H1 (cell line): ENCODE measurements at regions not wholly inside any gene's neighbourhood (a gene's known extent, or its start where the extent isn't known, plus 50 kb on each side); places are given as distances from the start of the nearest gene placed in this dataset.

Experiments used
- CTCF ChIA-PET: fragments of 300-600 bp; sonication (Branson Sonifier 250); formaldehyde crosslinking; loops from one replicate; lab custom pipeline; 2021; ENCODE audit not compliant: partially characterized antibody; lab: Charles Lee
- POLR2A ChIA-PET: fragments of 300-600 bp; sonication (Branson Sonifier 250); formaldehyde crosslinking; loops from one replicate; lab custom pipeline; 2021; ENCODE audit warnings: inconsistent platforms; ENCODE audit not compliant: partially characterized antibody; lab: Charles Lee
- DNase-seq, 2 experiments: peaks; one replicate each; pipeline versions ENCODE4 v3.0.0 to v3.0.0-alpha.2; 2010 to 2022; ENCODE audit warnings: low spot score in 2 of 2, low read depth in 1 of 2, mixed read lengths in 1 of 2
- FAIRE-seq: peaks from 2 replicates; lab custom pipeline; 2011; peaks lifted over from hg19 to GRCh38; lab: Jason Lieb, UNC
- H2AFZ ChIP-seq: 2 replicates; pipeline ENCODE4 v1.8.1; 2012; ENCODE audit warnings: low read length, inconsistent platforms
- H2AK5ac ChIP-seq: 2 replicates; pipeline ENCODE4 v1.6.1; 2013; ENCODE audit warnings: low read depth, low read length
- H2BK120ac ChIP-seq: replicated peaks from 2 replicates; pipeline ENCODE3; 2013; ENCODE audit warnings: low read depth, low read length, inconsistent platforms
- H2BK12ac ChIP-seq: 2 replicates; pipeline ENCODE4 v1.6.1; 2013; ENCODE audit warnings: low read depth, low read length
- H2BK15ac ChIP-seq: 2 replicates; pipeline ENCODE4 v1.6.1; 2013; ENCODE audit warnings: low read length
- H2BK20ac ChIP-seq: 2 replicates; pipeline ENCODE4 v1.6.1; 2013; ENCODE audit warnings: low read length
- H2BK5ac ChIP-seq: 2 replicates; pipeline ENCODE4 v1.6.1; 2013; ENCODE audit warnings: low read depth, low read length
- H3K14ac ChIP-seq: 2 replicates; pipeline ENCODE4 v1.6.1; 2013; ENCODE audit warnings: inconsistent platforms; ENCODE audit not compliant: insufficient read length
- H3K18ac ChIP-seq: 2 replicates; pipeline ENCODE4 v1.6.1; 2013; ENCODE audit warnings: low read length; ENCODE audit errors: extremely low read depth
- H3K23ac ChIP-seq: 2 replicates; pipeline ENCODE4 v1.6.1; 2013; ENCODE audit warnings: inconsistent platforms; ENCODE audit not compliant: insufficient read length
- H3K23me2 ChIP-seq: 2 replicates; pipeline ENCODE4 v1.6.1; 2013; ENCODE audit warnings: low read depth, low read length
- H3K27ac ChIP-seq: 2 replicates; pipeline ENCODE4 v1.6.1; 2011; ENCODE audit warnings: low read depth, low read length, inconsistent platforms
- H3K27me3 ChIP-seq, 4 experiments: replicated peaks in 1 of 4; 1 replicate in 1 of 4; 2 replicates in 3 of 4; pipeline versions ENCODE4 v1.6.1 to v1.8.1; 2011 to 2013; ENCODE audit warnings: low read length in 3 of 4, mild to moderate bottlenecking in 3 of 4, inconsistent platforms in 2 of 4, mixed read lengths in 2 of 4, moderate library complexity in 1 of 4; ENCODE audit not compliant: control insufficient read depth in 3 of 4, insufficient read depth in 3 of 4; ENCODE audit errors: extremely low read depth in 1 of 4
- H3K36me3 ChIP-seq, 4 experiments: 2 replicates each; pipeline versions ENCODE4 v1.6.1 to v1.8.1; 2011 to 2013; ENCODE audit warnings: mild to moderate bottlenecking in 4 of 4, low read length in 3 of 4, moderate library complexity in 2 of 4, control low read depth in 1 of 4, inconsistent platforms in 1 of 4; ENCODE audit not compliant: insufficient read depth in 4 of 4, control insufficient read depth in 2 of 4
- H3K4ac ChIP-seq: replicated peaks from 2 replicates; pipeline ENCODE3; 2013; ENCODE audit warnings: low read length, low read depth, mixed read lengths, inconsistent platforms; ENCODE audit not compliant: insufficient read length
- H3K4me1 ChIP-seq, 4 experiments: replicated peaks in 1 of 4; 1 replicate in 1 of 4; 2 replicates in 3 of 4; pipeline versions ENCODE4 v1.6.1 to v1.8.1; 2011 to 2013; ENCODE audit warnings: low read length in 3 of 4, inconsistent platforms in 2 of 4, mixed read lengths in 1 of 4; ENCODE audit not compliant: insufficient read depth in 4 of 4, control insufficient read depth in 3 of 4
- H3K4me2 ChIP-seq, 2 experiments: 2 replicates each; pipeline versions ENCODE4 v1.6.1 to v1.8.1; 2011 to 2013; ENCODE audit warnings: low read depth in 2 of 2, low read length in 2 of 2, control low read depth in 1 of 2, inconsistent platforms in 1 of 2, mild to moderate bottlenecking in 1 of 2; ENCODE audit not compliant: insufficient read depth in 1 of 2
- H3K4me3 ChIP-seq, 4 experiments: fragments of 200-600, 300-600 bp in 1 of 4; sonication (generic), shearing (Covaris generic), sonication (Bioruptor Twin) in 1 of 4; 2 replicates each; pipeline versions ENCODE4 v1.5.1 to v1.8.1; 2011 to 2016; ENCODE audit warnings: low read length in 4 of 4, low read depth in 3 of 4, control low read depth in 2 of 4, inconsistent platforms in 2 of 4, mild to moderate bottlenecking in 2 of 4, mixed read lengths in 1 of 4, moderate library complexity in 1 of 4; ENCODE audit not compliant: insufficient read depth in 2 of 4; ENCODE audit errors: extremely low read depth in 1 of 4
- H3K56ac ChIP-seq: replicated peaks from 2 replicates; pipeline ENCODE3; 2013; ENCODE audit warnings: low read depth, mild to moderate bottlenecking, mixed read lengths, low read length, inconsistent platforms; ENCODE audit not compliant: insufficient read length
- H3K79me1 ChIP-seq: 2 replicates; pipeline ENCODE4 v1.6.1; 2013; ENCODE audit warnings: low read depth, low read length, control low read depth
- H3K79me2 ChIP-seq, 2 experiments: 2 replicates each; pipeline versions ENCODE4 v1.6.1 to v1.8.1; 2012 to 2013; ENCODE audit warnings: low read length in 2 of 2, mild to moderate bottlenecking in 2 of 2, inconsistent platforms in 1 of 2; ENCODE audit not compliant: insufficient read depth in 2 of 2, control insufficient read depth in 1 of 2
- H3K9ac ChIP-seq, 4 experiments: replicated peaks in 1 of 4; 1 replicate in 1 of 4; 2 replicates in 3 of 4; pipeline versions ENCODE4 v1.6.1 to v1.8.1; 2011 to 2013; ENCODE audit warnings: low read depth in 3 of 4, low read length in 3 of 4, control low read depth in 2 of 4, mild to moderate bottlenecking in 2 of 4, moderate library complexity in 2 of 4, inconsistent platforms in 1 of 4; ENCODE audit errors: extremely low read depth in 1 of 4
- H3K9me3 ChIP-seq, 2 experiments: 2 replicates each; pipeline versions ENCODE4 v1.6.1 to v1.8.1; 2012 to 2013; ENCODE audit warnings: mild to moderate bottlenecking in 2 of 2, moderate library complexity in 2 of 2, control low read depth in 1 of 2, inconsistent platforms in 1 of 2, low read depth in 1 of 2, low read length in 1 of 2, mixed read lengths in 1 of 2; ENCODE audit not compliant: insufficient read depth in 2 of 2
- H4K20me1 ChIP-seq, 2 experiments: replicated peaks in 1 of 2; 2 replicates each; pipeline versions ENCODE3 to v1.8.1; 2011 to 2013; ENCODE audit warnings: inconsistent platforms in 2 of 2, low read length in 2 of 2, mild to moderate bottlenecking in 1 of 2; ENCODE audit not compliant: insufficient read depth in 2 of 2, control insufficient read depth in 1 of 2
- H4K5ac ChIP-seq: 2 replicates; pipeline ENCODE4 v1.6.1; 2013; ENCODE audit warnings: low read length, low read depth, mixed read lengths, inconsistent platforms; ENCODE audit not compliant: insufficient read length
- H4K8ac ChIP-seq: 2 replicates; pipeline ENCODE4 v1.8.0; 2013; ENCODE audit warnings: mild to moderate bottlenecking, moderate library complexity, low read length, inconsistent platforms; ENCODE audit not compliant: insufficient read depth; ENCODE audit errors: extremely low read depth
- H4K91ac ChIP-seq: replicated peaks from 2 replicates; pipeline ENCODE3; 2013; ENCODE audit warnings: low read length, mixed read lengths, inconsistent platforms; ENCODE audit not compliant: insufficient read length
- BACH1 ChIP-seq: IDR thresholded peaks from 2 replicates; pipeline ENCODE4 v1.6.1; 2012; ENCODE audit warnings: low read length, improper control_type of control experiment
- EP300 ChIP-seq, 2 experiments: IDR thresholded peaks; 1 replicate in 1 of 2; 2 replicates in 1 of 2; pipeline ENCODE4 v1.6.1; 2011 to 2012; ENCODE audit warnings: low read depth in 2 of 2, low read length in 2 of 2, mild to moderate bottlenecking in 2 of 2, borderline replicate concordance in 1 of 2, inconsistent platforms in 1 of 2, moderate library complexity in 1 of 2
- GABPA ChIP-seq: IDR thresholded peaks from 2 replicates; pipeline ENCODE4 v1.6.1; 2011; ENCODE audit warnings: mild to moderate bottlenecking, low read length, moderate library complexity, borderline replicate concordance; ENCODE audit not compliant: insufficient read depth
- JUN ChIP-seq: IDR thresholded peaks from 2 replicates; pipeline ENCODE4 v1.6.1; 2011; ENCODE audit warnings: low read depth, mild to moderate bottlenecking, improper control_type of control experiment, low read length
- POLR2A ChIP-seq, 2 experiments: IDR thresholded peaks; 1 replicate in 1 of 2; 2 replicates in 1 of 2; pipeline ENCODE4 v1.6.1; 2011; ENCODE audit warnings: low read depth in 2 of 2, low read length in 2 of 2, mild to moderate bottlenecking in 2 of 2; ENCODE audit errors: control extremely low read depth in 1 of 2
- POLR2AphosphoS5 ChIP-seq: IDR thresholded peaks from 2 replicates; pipeline ENCODE4 v1.6.1; 2011; ENCODE audit warnings: low read depth, low read length
- RFX5 ChIP-seq: IDR thresholded peaks from 2 replicates; pipeline ENCODE4 v1.6.1; 2011; ENCODE audit warnings: low read depth, low read length, improper control_type of control experiment, borderline replicate concordance
- SAP30 ChIP-seq: fragments of 300-600 bp; sonication (generic); IDR thresholded peaks from 2 replicates; pipeline ENCODE4 v1.7.1; 2012; ENCODE audit warnings: low read length, moderate library complexity, mild to moderate bottlenecking, inconsistent platforms; ENCODE audit not compliant: insufficient read depth, insufficient replicate concordance
- SIRT6 ChIP-seq: IDR thresholded peaks from one replicate; pipeline ENCODE4 v1.7.1; 2012; ENCODE audit warnings: low read length, inconsistent platforms
- TAF1 ChIP-seq: IDR thresholded peaks from 2 replicates; pipeline ENCODE4 v1.6.1; 2011; ENCODE audit warnings: mild to moderate bottlenecking, low read depth, low read length
- TCF12 ChIP-seq: IDR thresholded peaks from 2 replicates; pipeline ENCODE4 v1.6.1; 2011; ENCODE audit warnings: low read depth, mild to moderate bottlenecking, low read length
- USF2 ChIP-seq: IDR thresholded peaks from 2 replicates; pipeline ENCODE4 v1.6.1; 2011; ENCODE audit warnings: low read length, improper control_type of control experiment
- ZNF274 ChIP-seq: IDR thresholded peaks from 2 replicates; pipeline ENCODE4 v1.7.0; 2012; ENCODE audit warnings: low read length, borderline replicate concordance; ENCODE audit errors: extremely low read depth
- WGBS, 2 experiments: shearing (Covaris generic) in 1 of 2; methylation state at CpG; one replicate each; pipeline versions ENCODE4 v1.1.6 to v1.1.7; 2013 to 2015; ENCODE audit warnings: low lambda C conversion rate in 2 of 2, mixed read lengths in 2 of 2, inconsistent platforms in 1 of 2, low coverage in 1 of 2, missing lambda C conversion rate in 1 of 2; ENCODE audit not compliant: insufficient replicate concordance in 2 of 2, insufficient coverage in 1 of 2, insufficient read length in 1 of 2; ENCODE audit errors: extremely low coverage in 1 of 2, missing lambda C conversion rate in 1 of 2; 5-methylcytosine and 5-hydroxymethylcytosine counted together

- Histone ChIP-seq H4K5ac (no peak overlapping the region), H2BK20ac (no peak overlapping the region), H3K79me2 (no peaks in the 10 kb centered on the region), H2AFZ (no peak overlapping the region), H3K14ac (no peak overlapping the region), H3K4me2 (peak overlapping the region; percentile 20 to 21), H3K18ac (no peak overlapping the region), H4K8ac (no peak overlapping the region), H2BK120ac (no peak overlapping the region), H3K36me3 (no peaks in the 10 kb centered on the region), H3K9ac (no peak overlapping the region), H3K4me1 (peaks cover 0 to 2% (median 0%) of the 10 kb centered on the region in 4 experiments; a peak in 2 of 7 replicates), H2BK12ac (no peak overlapping the region), H3K4me3 (no peak overlapping the region), H4K20me1 (no peaks in the 10 kb centered on the region), H3K23me2 (no peaks in the 10 kb centered on the region), H3K27me3 (peaks cover 0 to 2% (median 0%) of the 10 kb centered on the region in 4 experiments; a peak in 2 of 7 replicates), H3K23ac (no peak overlapping the region), H3K9me3 (no peaks in the 10 kb centered on the region), H3K27ac (no peak overlapping the region), H4K91ac (no peak overlapping the region), H3K4ac (no peak overlapping the region), H2BK15ac (peak overlapping the region; percentile 85; the same call in 1 of the 2 replicates), H3K79me1 (no peaks in the 10 kb centered on the region), H2AK5ac (no peak overlapping the region), H3K56ac (no peak overlapping the region), H2BK5ac (no peak overlapping the region)
- ChIA-PET CTCF (interaction anchor here (0.6 to 6.0 kb wide), 17 partner anchors 9 to 518 kb away, joined by 3 to 61 read pairs (median 4); no protein-coding TSS in a partner anchor), POLR2A (no interaction called here)
- WGBS, 2 experiments = 12% methylated on average over 26 of the region's 26 CpGs; no CpG with 5 or more reads in 1 of the 2 experiments
- DNase-seq (peak; percentile 70 to 87), FAIRE-seq (peak; percentile 28)
- TF ChIP-seq USF2 (no peak), RFX5 (no peak), TCF12 (no peak), ZNF274 (no peak), JUN (no peak), BACH1 (no peak), SIRT6 (no peak), POLR2A (IDR thresholded peaks at IDR 0.05; ENCODE audit: control extremely low read depth in 1 of 2, low read depth in 2 of 2, low read length in 2 of 2) (no peak), POLR2AphosphoS5 (no peak), EP300 (IDR thresholded peaks at IDR 0.05; ENCODE audit: borderline replicate concordance in 1 of 2, low read depth in 2 of 2, low read length in 2 of 2) (no peak), TAF1 (no peak), SAP30 (no peak), GABPA (peak; percentile 73; the same call in 1 of the 2 replicates)
These were observed 56.4 kb upstream of the ARRDC4 start for GRCh38 chr15:97903971-97904572.
